AG10803 (cell line): ENCODE measurements at regions not wholly inside any gene's neighbourhood (a gene's known extent, or its start where the extent isn't known, plus 50 kb on each side); places are given as distances from the start of the nearest gene placed in this dataset.
"Not testable (repeated sequence)": the region's sequence is repeated elsewhere in the genome, so short reads cannot be mapped to it uniquely, and the experiment has no call there.

Experiments used
- DNase-seq: peaks from one replicate; pipeline ENCODE4 v3.0.0; 2010; ENCODE audit warnings: low read depth
- H3K4me3 ChIP-seq: 2 replicates; pipeline ENCODE4 v1.5.1; 2011; ENCODE audit warnings: mild to moderate bottlenecking, low read length, control low read depth
- CTCF ChIP-seq: conservative IDR thresholded peaks from 2 replicates; pipeline ENCODE4 v1.5.1; 2011; ENCODE audit warnings: mild to moderate bottlenecking, low read length, control low read depth, inconsistent platforms

- no peak for DNase-seq
- no peak for TF ChIP-seq CTCF
- H3K4me3 ChIP-seq, result no peak overlapping the region
Measured at GRCh38 chr21:17699524-17700189, 87.0 kb upstream of the BTG3 start.

DNA sequence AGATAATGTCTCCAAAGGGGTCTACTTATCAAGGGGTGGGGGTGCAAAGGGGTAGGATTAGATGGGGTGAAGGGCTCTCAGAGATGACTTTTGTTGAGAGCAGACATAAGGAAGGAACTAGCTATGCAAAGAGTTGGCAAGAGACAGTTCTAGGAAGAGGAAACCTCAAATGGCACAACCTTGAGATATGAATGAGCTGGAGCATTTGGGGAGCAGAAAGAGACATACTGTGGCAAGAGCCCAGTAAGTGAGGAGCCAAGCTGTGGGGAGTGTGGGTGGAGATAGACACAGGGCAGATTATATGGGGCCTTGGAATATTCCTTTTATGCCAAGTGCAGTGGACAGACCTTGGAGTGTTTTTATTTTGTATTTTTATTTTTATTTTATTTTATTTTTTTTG is 84.8 kb upstream of the BTG3 start:
- no peak for DNase-seq
- TF ChIP-seq CTCF, result no peak
- no peak overlapping the region for H3K4me3 ChIP-seq

DNA sequence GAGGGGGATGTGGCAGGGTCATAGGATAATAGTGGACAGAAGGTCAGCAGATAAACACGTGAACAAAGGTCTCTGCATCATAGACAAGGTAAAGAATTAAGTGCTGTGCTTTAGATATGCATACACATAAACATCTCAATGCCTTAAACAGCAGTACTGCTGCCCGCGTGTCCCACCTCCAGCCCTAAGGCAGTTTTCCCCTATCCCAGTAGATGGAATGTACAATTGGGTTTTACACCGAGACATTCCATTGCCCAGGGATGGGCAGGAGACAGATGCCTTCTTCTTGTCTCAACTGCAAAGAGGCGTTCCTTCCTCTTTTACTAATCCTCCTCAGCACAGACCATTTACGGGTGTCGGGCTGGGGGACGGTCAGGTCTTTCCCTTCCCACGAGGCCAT is 81.7 kb upstream of the BTG3 start:
- DNase-seq, H3K4me3 ChIP-seq: not testable (repeated sequence)

GRCh38 chr21:17693801-17694200 is 81.1 kb upstream of the BTG3 start:
- no peak for DNase-seq
- H3K4me3 ChIP-seq, result no peak overlapping the region
- no peak for TF ChIP-seq CTCF

DNA sequence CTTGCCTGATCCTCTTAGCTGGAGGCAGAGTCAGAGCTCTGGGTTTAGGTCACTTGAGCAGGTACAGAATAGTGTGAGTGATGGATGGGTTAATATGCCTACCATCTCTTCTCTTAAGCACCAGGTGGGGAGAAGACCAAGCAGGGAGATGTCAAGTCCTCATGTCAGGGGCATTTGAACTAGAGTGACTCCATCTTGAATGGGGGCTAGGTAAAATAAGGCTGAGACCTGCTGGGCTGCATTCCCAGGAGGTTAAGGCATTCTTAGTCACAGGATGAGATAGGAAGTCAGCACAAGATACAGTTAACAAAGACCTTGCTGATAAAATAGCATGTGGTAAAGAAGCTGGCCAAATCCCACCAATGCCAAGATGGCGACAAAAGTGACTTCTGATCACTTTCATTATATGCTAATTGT is 77.4 kb upstream of the BTG3 start:
- TF ChIP-seq CTCF, result no peak
- DNase-seq, result no peak

DNA sequence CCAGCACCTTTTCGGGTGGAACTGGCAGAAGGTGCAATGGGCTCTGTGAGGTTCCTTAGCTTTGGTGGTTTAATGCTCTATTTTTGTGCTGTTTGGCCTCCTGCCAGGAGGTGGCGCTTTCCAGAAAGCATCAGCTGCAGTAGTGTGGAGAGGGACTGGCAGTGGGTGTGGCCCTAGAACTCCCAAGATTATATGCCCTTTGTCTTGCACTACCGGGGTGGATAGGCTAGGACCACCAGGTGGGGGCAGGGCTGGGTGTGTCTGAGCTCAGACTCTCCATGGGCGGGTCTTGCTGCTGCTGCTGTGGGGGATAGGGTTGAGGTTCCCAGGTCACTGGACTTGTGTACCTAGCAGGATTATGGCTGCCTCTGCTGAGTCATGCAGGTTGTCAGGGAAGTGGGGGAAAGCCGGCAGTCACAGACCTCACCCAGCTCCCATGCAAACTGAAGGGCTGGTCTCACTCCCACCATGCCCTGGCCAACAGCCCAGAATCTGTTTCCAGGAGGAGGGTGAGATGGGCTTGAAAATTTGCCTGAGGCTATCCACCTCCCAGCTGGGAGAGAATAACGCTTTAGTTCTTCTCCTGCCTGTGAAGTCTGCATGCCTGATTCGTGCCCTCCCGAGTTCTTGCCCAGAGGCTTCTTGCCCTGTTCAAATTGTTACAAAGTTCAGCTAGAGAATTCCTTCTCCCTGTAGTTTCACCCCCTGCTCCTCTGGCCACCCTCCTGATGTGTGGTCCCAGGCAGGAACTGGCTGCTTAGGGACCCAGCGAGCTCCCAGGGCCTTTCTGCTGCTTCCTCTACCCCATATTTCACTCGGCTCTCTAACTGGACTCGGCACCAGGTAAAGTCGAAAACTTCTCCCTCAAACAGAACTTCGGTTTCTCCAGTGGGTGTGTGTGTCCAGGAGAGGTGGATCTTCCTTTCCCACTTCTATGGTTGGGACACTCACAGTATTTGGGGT is 76.5 kb upstream of the BTG3 start:
- no peak overlapping the region for H3K4me3 ChIP-seq
- no peak for DNase-seq
- TF ChIP-seq CTCF, result no peak

More for the DNA sequence above, 77.4 kb upstream of the BTG3 start:
- no peak overlapping the region for H3K4me3 ChIP-seq

- no peak for TF ChIP-seq CTCF
- DNase-seq, result no peak
- H3K4me3 ChIP-seq, result no peak overlapping the region
Measured at GRCh38 chr21:17682924-17683323, 70.2 kb upstream of the BTG3 start.
